NCI-H69 (cell line): ENCODE measurements at regions not wholly inside any gene's neighbourhood (a gene's known extent, or its start where the extent isn't known, plus 50 kb on each side); places are given as distances from the start of the nearest gene placed in this dataset.

ENCODE experiments used
- DNase-seq: peaks from one replicate; lab custom pipeline; 2025; lab: John Stamatoyannopoulos, UW

- no peak for DNase-seq
Measured at GRCh38 chr5:116389601-116390000, 185.0 kb downstream of the SEMA6A start.

- peak; percentile 94 for DNase-seq
Measured at GRCh38 chr5:116388564-116389258, 185.9 kb downstream of the SEMA6A start.

GRCh38 chr5:116387738-116388137 is 186.9 kb downstream of the SEMA6A start:
- no peak for DNase-seq

GRCh38 chr5:116386633-116387032 is 188.0 kb downstream of the SEMA6A start:
- peak; percentile 45 for DNase-seq

GRCh38 chr5:116382874-116383266 is 191.8 kb downstream of the SEMA6A start:
- DNase-seq = peak; percentile 66

- DNase-seq = peak; percentile 74
Measured at GRCh38 chr5:116382032-116382873, 192.4 kb downstream of the SEMA6A start.

GRCh38 chr5:116381201-116381600 is 193.4 kb downstream of the SEMA6A start:
- DNase-seq = no peak

- peak; percentile 50 for DNase-seq
Measured at GRCh38 chr5:116380621-116381020, 194.0 kb downstream of the SEMA6A start.

GRCh38 chr5:116379306-116379705 is 195.3 kb downstream of the SEMA6A start:
- DNase-seq = peak; percentile 53

GRCh38 chr5:116378777-116379121 is 195.9 kb downstream of the SEMA6A start:
- DNase-seq = no peak

- peak; percentile 100 for DNase-seq
Measured at GRCh38 chr5:116378007-116378776, 196.4 kb downstream of the SEMA6A start.

GRCh38 chr5:116377276-116378006 is 197.2 kb downstream of the SEMA6A start:
- peak; percentile 64 for DNase-seq

GRCh38 chr5:116375926-116376325 is 198.7 kb downstream of the SEMA6A start:
- DNase-seq = peak; percentile 92

- DNase-seq = no peak
Measured at GRCh38 chr5:116374434-116374852, 200.2 kb downstream of the SEMA6A start.

GRCh38 chr5:116372931-116373597 is 201.6 kb downstream of the SEMA6A start:
- no peak for DNase-seq

GRCh38 chr5:116371935-116372334 is 202.7 kb downstream of the SEMA6A start:
- DNase-seq = peak; percentile 93

- peak; percentile 52 for DNase-seq
Measured at GRCh38 chr5:116371431-116371830, 203.2 kb downstream of the SEMA6A start.

- peak; percentile 75 for DNase-seq
Measured at GRCh38 chr5:116370886-116371285, 203.7 kb downstream of the SEMA6A start.

- DNase-seq = peak; percentile 76
Measured at GRCh38 chr5:116370149-116370548, 204.5 kb downstream of the SEMA6A start.

GRCh38 chr5:116365006-116365496 is 209.6 kb downstream of the SEMA6A start:
- peak; percentile 65 for DNase-seq

- DNase-seq = no peak
Measured at GRCh38 chr5:116363780-116364179, 210.8 kb downstream of the SEMA6A start.
